ENCODE measurements at regions not wholly inside any gene's neighbourhood (a gene's known extent, or its start where the extent isn't known, plus 50 kb on each side); places are given as distances from the start of the nearest gene placed in this dataset.

DNA sequence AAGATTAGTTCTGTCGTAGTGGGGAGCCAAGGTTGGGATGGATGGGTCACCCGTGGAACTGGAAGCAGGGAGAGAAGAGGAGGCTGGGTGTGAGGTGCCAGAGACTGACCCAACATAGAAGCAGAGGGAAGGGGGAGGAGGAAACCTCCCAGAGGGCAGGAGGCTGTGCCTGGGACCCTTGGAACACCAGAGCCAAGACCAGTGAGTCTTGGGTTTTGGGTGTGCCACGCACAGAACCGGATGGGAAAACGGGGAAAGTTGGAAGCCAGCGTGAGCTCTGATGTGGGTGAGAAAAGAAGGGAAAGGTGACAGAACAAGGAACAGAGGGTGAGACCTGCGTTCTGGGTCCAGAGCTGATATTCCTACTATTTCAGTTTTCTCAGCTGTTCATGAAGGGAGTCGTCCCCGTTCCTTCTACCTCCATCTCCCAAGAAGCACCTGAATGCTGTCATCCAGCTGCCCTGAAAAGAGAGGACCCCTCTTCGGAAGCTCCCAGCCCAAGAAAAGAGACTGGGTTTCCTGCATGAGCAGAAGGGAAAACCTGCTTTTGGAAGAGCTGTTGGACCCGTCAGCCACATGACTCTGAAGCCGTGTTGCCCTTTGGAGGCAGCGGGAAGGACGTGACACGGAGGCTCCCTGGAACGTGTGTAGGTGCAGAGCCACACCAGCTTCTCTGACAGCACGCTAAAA is 250.1 kb downstream of the NDUFA10 start:
- TF ChIP-seq, protein P1, sequence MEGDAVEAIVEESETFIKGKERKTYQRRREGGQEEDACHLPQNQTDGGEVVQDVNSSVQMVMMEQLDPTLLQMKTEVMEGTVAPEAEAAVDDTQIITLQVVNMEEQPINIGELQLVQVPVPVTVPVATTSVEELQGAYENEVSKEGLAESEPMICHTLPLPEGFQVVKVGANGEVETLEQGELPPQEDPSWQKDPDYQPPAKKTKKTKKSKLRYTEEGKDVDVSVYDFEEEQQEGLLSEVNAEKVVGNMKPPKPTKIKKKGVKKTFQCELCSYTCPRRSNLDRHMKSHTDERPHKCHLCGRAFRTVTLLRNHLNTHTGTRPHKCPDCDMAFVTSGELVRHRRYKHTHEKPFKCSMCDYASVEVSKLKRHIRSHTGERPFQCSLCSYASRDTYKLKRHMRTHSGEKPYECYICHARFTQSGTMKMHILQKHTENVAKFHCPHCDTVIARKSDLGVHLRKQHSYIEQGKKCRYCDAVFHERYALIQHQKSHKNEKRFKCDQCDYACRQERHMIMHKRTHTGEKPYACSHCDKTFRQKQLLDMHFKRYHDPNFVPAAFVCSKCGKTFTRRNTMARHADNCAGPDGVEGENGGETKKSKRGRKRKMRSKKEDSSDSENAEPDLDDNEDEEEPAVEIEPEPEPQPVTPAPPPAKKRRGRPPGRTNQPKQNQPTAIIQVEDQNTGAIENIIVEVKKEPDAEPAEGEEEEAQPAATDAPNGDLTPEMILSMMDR (IDR thresholded peaks at IDR 0.05): no peak
- no peak for TF ChIP-seq POLR2A (IDR thresholded peaks at IDR 0.05)

All from testis (tissue), 2 donors.